HL-60 (cell line): ENCODE measurements at regions not wholly inside any gene's neighbourhood (a gene's known extent, or its start where the extent isn't known, plus 50 kb on each side); places are given as distances from the start of the nearest gene placed in this dataset.

Source experiments
- DNase-seq, 2 experiments: peaks; one replicate each; pipeline ENCODE4 v3.0.0-alpha.2; 2010 to 2020; ENCODE audit warnings: low read depth in 1 of 2, low spot score in 1 of 2
- H3K27ac ChIP-seq: fragments of 250-450 bp; sonication (Bioruptor Pico); replicated peaks from 2 replicates; pipeline ENCODE4 v1.5.1; 2020; ENCODE audit warnings: mild to moderate bottlenecking, moderate library complexity
- H3K27me3 ChIP-seq: fragments of 250-450 bp; sonication (Bioruptor Pico); 2 replicates; pipeline ENCODE4 v1.5.1; 2021; ENCODE audit warnings: mild to moderate bottlenecking, moderate library complexity; ENCODE audit not compliant: insufficient read depth, poor library complexity, severe bottlenecking
- H3K4me3 ChIP-seq: replicated peaks from 2 replicates; pipeline ENCODE4 v1.5.1; 2011; ENCODE audit warnings: mild to moderate bottlenecking, control low read depth, low read length; ENCODE audit not compliant: insufficient read depth
- CTCF ChIP-seq: IDR thresholded peaks from one replicate; pipeline ENCODE4 v1.5.1; 2011; ENCODE audit warnings: low read length, control low read depth, inconsistent platforms; ENCODE audit not compliant: insufficient read depth
- GABPA ChIP-seq: IDR thresholded peaks from 2 replicates; pipeline ENCODE4 v1.6.1; 2012; ENCODE audit warnings: low read depth
- POLR2AphosphoS5 ChIP-seq: IDR thresholded peaks from 2 replicates; pipeline ENCODE4 v1.6.1; 2012; ENCODE audit warnings: low read depth
- REST ChIP-seq: IDR thresholded peaks from 2 replicates; pipeline ENCODE4 v1.6.1; 2012; ENCODE audit warnings: low read depth; ENCODE audit not compliant: insufficient replicate concordance
- SPI1 ChIP-seq: IDR thresholded peaks from 2 replicates; pipeline ENCODE4 v1.6.1; 2012; ENCODE audit warnings: low read depth, mild to moderate bottlenecking, borderline replicate concordance

- no peak for DNase-seq
- H3K27ac ChIP-seq = no peak overlapping the region
- TF ChIP-seq GABPA (no peak), POLR2AphosphoS5 (no peak), CTCF (no peak), REST (no peak), SPI1 (no peak)
- no peak overlapping the region for H3K4me3 ChIP-seq
- no peaks in the 10 kb centered on the region for H3K27me3 ChIP-seq
Measured at GRCh38 chr13:79149210-79149609, 256.8 kb downstream of the RBM26 start.

GRCh38 chr13:79141082-79141481 lies 265.0 kb downstream of the RBM26 start:
- H3K4me3 ChIP-seq = no peak overlapping the region
- no peak for DNase-seq
- no peak for TF ChIP-seq POLR2AphosphoS5
- no peak for TF ChIP-seq REST
- no peak for TF ChIP-seq GABPA
- TF ChIP-seq CTCF = no peak
- no peak for TF ChIP-seq SPI1
- H3K27ac ChIP-seq = no peak overlapping the region
- peaks cover 2% of the 10 kb centered on the region for H3K27me3 ChIP-seq

GRCh38 chr13:79128158-79128557 lies 277.9 kb downstream of the RBM26 start:
- Histone ChIP-seq H3K4me3 (no peak overlapping the region), H3K27me3 (no peaks in the 10 kb centered on the region), H3K27ac (no peak overlapping the region)
- TF ChIP-seq GABPA (no peak), SPI1 (peak; percentile 34; the same call in 1 of the 2 replicates)
- DNase-seq = peak; percentile 66 to 80

GRCh38 chr13:79126706-79127105 lies 279.3 kb downstream of the RBM26 start:
- Histone ChIP-seq H3K27ac (no peak overlapping the region), H3K4me3 (no peak overlapping the region), H3K27me3 (no peaks in the 10 kb centered on the region)
- TF ChIP-seq GABPA (no peak), REST (no peak), SPI1 (no peak), POLR2AphosphoS5 (no peak), CTCF (no peak)
- no peak for DNase-seq
